PFSK-1 (cell line): ENCODE measurements at regions not wholly inside any gene's neighbourhood (a gene's known extent, or its start where the extent isn't known, plus 50 kb on each side); places are given as distances from the start of the nearest gene placed in this dataset.

Experiments
- FOXP2 ChIP-seq: optimal IDR thresholded peaks from 2 replicates; pipeline ENCODE3; 2011; ENCODE audit warnings: borderline replicate concordance, control low read depth, inconsistent platforms; ENCODE audit not compliant: insufficient read depth; ENCODE audit errors: extremely low read length, extremely low read depth
- POLR2AphosphoS5 ChIP-seq: IDR thresholded peaks from 2 replicates; pipeline ENCODE4 v1.6.1; 2012; ENCODE audit warnings: low read depth, mild to moderate bottlenecking, control low read depth, low read length, moderate library complexity
- REST ChIP-seq, 2 experiments: IDR thresholded peaks; 2 replicates each; pipeline versions ENCODE4 v1.6.1 to v1.8.0; 2011 to 2012; ENCODE audit warnings: low read depth in 2 of 2, low read length in 2 of 2, control low read depth in 1 of 2, inconsistent platforms in 1 of 2, mild to moderate bottlenecking in 1 of 2, moderate library complexity in 1 of 2; ENCODE audit not compliant: insufficient read depth in 1 of 2
- SIN3A ChIP-seq: IDR thresholded peaks from 2 replicates; pipeline ENCODE4 v1.6.1; 2012; ENCODE audit warnings: mild to moderate bottlenecking, low read length, moderate library complexity, borderline replicate concordance; ENCODE audit not compliant: insufficient read depth
- TAF1 ChIP-seq: IDR thresholded peaks from 2 replicates; pipeline ENCODE4 v1.6.1; 2012; ENCODE audit warnings: low read length, control low read depth, borderline replicate concordance; ENCODE audit not compliant: insufficient read depth

GRCh38 chr1:65505547-65506300, 85.3 kb downstream of the LEPR start:
- TF ChIP-seq REST (IDR thresholded peaks at IDR 0.05; ENCODE audit: insufficient read depth in 1 of 2, low read depth in 2 of 2, low read length in 2 of 2) (no peak), POLR2AphosphoS5 (no peak), TAF1 (no peak), SIN3A (no peak), FOXP2 (no peak)
